K562 (cell line): ENCODE measurements at regions not wholly inside any gene's neighbourhood (a gene's known extent, or its start where the extent isn't known, plus 50 kb on each side); places are given as distances from the start of the nearest gene placed in this dataset.
A peak's percentile ranks its signal among the peaks of the same experiment; 100 is the strongest.

Source experiments
- ARID1B ChIP-seq: fragments of 450-650 bp; IDR thresholded peaks from 2 replicates; pipeline ENCODE4 v1.6.1; 2016; ENCODE audit warnings: antibody characterized with exemption, mild to moderate bottlenecking, inconsistent platforms
- BRD9 ChIP-seq: fragments of 450-650 bp; IDR thresholded peaks from 2 replicates; pipeline ENCODE4 v1.6.1; 2018; ENCODE audit warnings: low read depth; ENCODE audit not compliant: partially characterized antibody
- CREM ChIP-seq: IDR thresholded peaks from 2 replicates; pipeline ENCODE4 v1.6.1; 2014; ENCODE audit warnings: antibody characterized with exemption, low read depth
- HEY1 ChIP-seq: fragments of 250-450 bp; sonication (Bioruptor Pico); IDR thresholded peaks from 2 replicates; pipeline ENCODE4 v1.5.0; 2020; ENCODE audit warnings: mild to moderate bottlenecking, moderate library complexity, borderline replicate concordance
- KAT7 ChIP-seq: sonication (generic); formaldehyde crosslinking; IDR thresholded peaks from 2 replicates; pipeline ENCODE4 v1.8.0; 2022; ENCODE audit warnings: missing genetic modification reagents, mild to moderate bottlenecking, borderline replicate concordance
- KLF16 ChIP-seq: IDR thresholded peaks from 2 replicates; pipeline ENCODE4 v1.6.1; 2016; ENCODE audit warnings: antibody characterized with exemption
- MAFG ChIP-seq: fragments of 450-650 bp; conservative IDR thresholded peaks from 2 replicates; pipeline ENCODE4 v1.6.1; 2016; ENCODE audit warnings: missing genetic modification characterization, missing compliant biosample characterization
- PKNOX1 ChIP-seq: fragments of 450-650 bp; IDR thresholded peaks from 2 replicates; pipeline ENCODE4 v1.6.1; 2016
- PRPF4 ChIP-seq: fragments of 200-400 bp; formaldehyde crosslinking; IDR thresholded peaks from one replicate; pipeline ENCODE4 v1.6.1; 2017; ENCODE audit warnings: low read length, low read depth, mild to moderate bottlenecking; ENCODE audit not compliant: insufficient read depth, poor library complexity, severe bottlenecking
- PTTG1 ChIP-seq: fragments of 450-650 bp; IDR thresholded peaks from 2 replicates; pipeline ENCODE4 v1.6.1; 2016; ENCODE audit warnings: low read depth, mild to moderate bottlenecking, missing genetic modification characterization, missing compliant biosample characterization
- SOX6 ChIP-seq: fragments of 450-650 bp; IDR thresholded peaks from 2 replicates; pipeline ENCODE4 v1.6.1; 2014; ENCODE audit warnings: mild to moderate bottlenecking
- SRSF1 ChIP-seq: fragments of 200-400 bp; formaldehyde crosslinking; IDR thresholded peaks from 2 replicates; pipeline ENCODE4 v1.6.1; 2017; ENCODE audit warnings: mild to moderate bottlenecking, low read depth, low read length, moderate library complexity
- ZBTB9 ChIP-seq: fragments of 450-650 bp; formaldehyde crosslinking; IDR thresholded peaks from 2 replicates; pipeline ENCODE4 v1.4.0; 2020; ENCODE audit warnings: mild to moderate bottlenecking, moderate library complexity
- ZNF165 ChIP-seq: fragments of 250-450 bp; sonication (Bioruptor Pico); IDR thresholded peaks from 2 replicates; pipeline ENCODE4 v1.4.0; 2020; ENCODE audit warnings: borderline replicate concordance
- ZNF318 ChIP-seq, 2 experiments: fragments of 450-650 bp; IDR thresholded peaks; 2 replicates each; pipeline ENCODE4 v1.6.1; 2016; ENCODE audit warnings: mild to moderate bottlenecking in 2 of 2, borderline replicate concordance in 1 of 2, low read depth in 1 of 2, moderate library complexity in 1 of 2
- ZNF586 ChIP-seq: fragments of 450-650 bp; formaldehyde crosslinking; conservative IDR thresholded peaks from 2 replicates; pipeline ENCODE4 v1.4.0; 2020; ENCODE audit warnings: mild to moderate bottlenecking, moderate library complexity

- no peak for TF ChIP-seq ZNF318 (IDR thresholded peaks at IDR 0.05; ENCODE audit: borderline replicate concordance in 1 of 2, low read depth in 1 of 2)
- TF ChIP-seq KLF16: no peak; the same call in 1 of the 2 replicates
- TF ChIP-seq ZBTB9: 0 out of 2 replicates have a peak, but pooled peaks have one; percentile 23
- TF ChIP-seq KAT7 (CRISPR knock-in tag): no peak
- peak; percentile 63 for TF ChIP-seq CREM
- no peak for TF ChIP-seq SRSF1
- peak; percentile 25 for TF ChIP-seq BRD9
- TF ChIP-seq HEY1 (CRISPR knock-in tag): no peak
- peak; percentile 94 for TF ChIP-seq ARID1B
- TF ChIP-seq MAFG (tag): no peak
- no peak for TF ChIP-seq PRPF4
- TF ChIP-seq SOX6: peak; percentile 92
- TF ChIP-seq ZNF165 (CRISPR knock-in tag): no peak
- TF ChIP-seq PTTG1 (tag): no peak
- TF ChIP-seq PKNOX1: 0 out of 2 replicates have a peak, but pooled peaks have one; percentile 4
- TF ChIP-seq ZNF586 (CRISPR knock-in tag): no peak
Observed at GRCh38 chr10:91103384-91104192, 116.9 kb upstream of the PCGF5 start (continued).
